ENCODE measurements at regions not wholly inside any gene's neighbourhood (a gene's known extent, or its start where the extent isn't known, plus 50 kb on each side); places are given as distances from the start of the nearest gene placed in this dataset.

DNA sequence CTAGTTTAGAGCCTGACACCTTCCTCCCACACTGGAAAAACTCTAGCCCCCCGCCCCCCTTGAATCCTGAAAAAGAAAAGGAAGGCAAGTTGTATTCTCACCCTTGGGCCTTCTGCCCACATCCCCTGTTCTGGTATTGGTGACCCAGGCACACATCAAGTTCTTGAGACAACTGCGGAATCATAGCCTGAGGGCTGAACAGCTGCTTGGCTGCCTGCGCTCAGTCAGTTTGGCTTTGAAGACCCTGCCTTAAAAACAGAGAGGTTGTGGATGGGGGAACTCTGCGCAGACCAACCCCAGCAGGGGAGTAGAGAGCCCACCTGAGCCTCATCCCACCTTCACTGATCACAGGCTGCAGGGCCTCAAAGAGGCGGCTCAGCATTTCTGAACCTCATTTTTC, 229.2 kb downstream of the ANAPC1 start:
- Mint-ChIP-seq H3K4me1 (peaks cover 0 to 5% (median 0%) of the 10 kb centered on the region in 3 donors), H3K36me3 (no peaks in the 10 kb centered on the region), H3K9me3 (no peaks in the 10 kb centered on the region), H3K27ac (no peak overlapping the region), H3K4me3 (no peak overlapping the region), H3K27me3 (peaks cover 4% of the 10 kb centered on the region)

DNA sequence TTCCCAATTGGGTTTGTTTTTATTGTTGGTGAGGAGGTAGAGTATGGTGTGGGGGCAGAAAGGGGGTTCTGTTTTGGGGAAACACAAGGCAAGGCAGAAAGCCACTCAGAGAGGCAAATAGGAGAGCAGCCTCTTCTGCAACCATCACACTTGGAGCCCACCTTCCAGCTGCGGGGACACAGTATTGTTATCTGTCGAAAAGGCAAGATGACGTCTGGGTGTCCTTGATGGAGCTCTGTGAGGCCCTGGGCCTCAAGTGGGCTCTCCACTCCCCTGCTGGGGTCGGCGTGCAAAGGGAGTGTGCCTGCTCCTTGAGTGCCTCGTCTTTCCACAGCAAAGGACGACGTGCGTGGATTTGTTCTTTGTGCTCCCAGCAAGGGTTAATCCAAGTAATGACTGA, 227.6 kb downstream of the ANAPC1 start:
- no peaks in the 10 kb centered on the region for H3K36me3 Mint-ChIP-seq
- H3K4me3 Mint-ChIP-seq = no peak overlapping the region
- H3K27me3 Mint-ChIP-seq = peaks cover 4% of the 10 kb centered on the region
- H3K4me1 Mint-ChIP-seq = peaks cover 0 to 5% (median 0%) of the 10 kb centered on the region in 3 donors
- peaks cover 0 to 2% (median 0%) of the 10 kb centered on the region in 3 donors for H3K9me3 Mint-ChIP-seq
- no peak overlapping the region for H3K27ac Mint-ChIP-seq

DNA sequence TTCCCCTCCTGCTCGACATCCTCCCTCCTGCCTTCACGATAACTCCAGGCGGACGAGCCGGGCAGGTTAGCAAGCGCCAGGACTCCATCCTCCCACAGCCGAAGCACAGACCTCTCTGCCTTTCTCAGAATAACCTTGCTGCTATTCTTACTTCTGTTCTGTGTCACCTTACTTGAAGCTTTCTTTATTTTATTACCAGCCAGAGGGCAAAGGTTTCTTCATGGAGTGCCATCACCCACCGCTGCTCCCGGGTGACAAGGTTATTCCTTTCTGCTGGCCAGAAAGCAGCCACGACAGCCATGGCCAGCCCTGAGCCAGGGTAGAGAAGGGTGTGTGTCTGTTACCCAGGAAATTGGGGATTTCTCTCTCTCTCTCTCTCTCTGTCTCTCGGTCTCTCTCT, 227.1 kb downstream of the ANAPC1 start:
- Mint-ChIP-seq H3K27me3 (peaks cover 4% of the 10 kb centered on the region), H3K9me3 (peaks cover 0 to 2% (median 0%) of the 10 kb centered on the region in 3 donors), H3K36me3 (no peaks in the 10 kb centered on the region), H3K4me1 (peaks cover 0 to 5% (median 0%) of the 10 kb centered on the region in 3 donors), H3K4me3 (no peak overlapping the region), H3K27ac (no peak overlapping the region)

DNA sequence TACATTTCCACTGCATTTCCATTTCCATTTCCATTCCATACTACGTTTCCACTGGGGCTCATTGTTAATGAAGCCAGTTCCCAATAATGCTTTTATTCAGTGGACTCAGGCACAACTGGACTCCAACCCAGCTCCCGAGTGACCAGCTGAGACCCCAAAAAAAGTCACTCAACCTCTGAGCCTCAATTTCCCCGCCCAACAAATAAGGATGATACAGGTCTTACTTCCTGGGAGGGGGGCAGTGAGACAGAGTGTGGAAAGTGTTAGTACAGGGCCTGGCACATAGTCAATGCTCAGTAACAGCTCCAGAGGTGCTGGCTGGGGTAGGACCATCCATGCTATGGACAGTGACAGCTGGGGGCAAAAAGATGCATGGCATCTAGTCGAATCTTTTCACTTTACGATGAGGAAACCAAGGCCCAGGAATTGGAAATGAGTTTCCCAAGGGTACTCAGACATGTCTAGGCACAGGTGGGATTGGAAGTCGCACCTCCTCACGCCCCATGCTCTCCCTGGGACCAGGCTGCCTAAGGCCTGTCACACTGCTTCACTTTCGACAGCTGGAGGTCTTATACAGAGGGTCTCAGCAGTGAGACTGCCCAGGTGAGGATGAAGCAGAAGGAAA, 226.5 kb downstream of the ANAPC1 start:
- peaks cover 4% of the 10 kb centered on the region for H3K27me3 Mint-ChIP-seq
- H3K4me1 Mint-ChIP-seq = peaks cover 0 to 5% (median 0%) of the 10 kb centered on the region in 3 donors
- H3K4me3 Mint-ChIP-seq = no peak overlapping the region
- peaks cover 0 to 2% (median 0%) of the 10 kb centered on the region in 3 donors for H3K9me3 Mint-ChIP-seq
- no peaks in the 10 kb centered on the region for H3K36me3 Mint-ChIP-seq
- no peak overlapping the region for H3K27ac Mint-ChIP-seq

DNA sequence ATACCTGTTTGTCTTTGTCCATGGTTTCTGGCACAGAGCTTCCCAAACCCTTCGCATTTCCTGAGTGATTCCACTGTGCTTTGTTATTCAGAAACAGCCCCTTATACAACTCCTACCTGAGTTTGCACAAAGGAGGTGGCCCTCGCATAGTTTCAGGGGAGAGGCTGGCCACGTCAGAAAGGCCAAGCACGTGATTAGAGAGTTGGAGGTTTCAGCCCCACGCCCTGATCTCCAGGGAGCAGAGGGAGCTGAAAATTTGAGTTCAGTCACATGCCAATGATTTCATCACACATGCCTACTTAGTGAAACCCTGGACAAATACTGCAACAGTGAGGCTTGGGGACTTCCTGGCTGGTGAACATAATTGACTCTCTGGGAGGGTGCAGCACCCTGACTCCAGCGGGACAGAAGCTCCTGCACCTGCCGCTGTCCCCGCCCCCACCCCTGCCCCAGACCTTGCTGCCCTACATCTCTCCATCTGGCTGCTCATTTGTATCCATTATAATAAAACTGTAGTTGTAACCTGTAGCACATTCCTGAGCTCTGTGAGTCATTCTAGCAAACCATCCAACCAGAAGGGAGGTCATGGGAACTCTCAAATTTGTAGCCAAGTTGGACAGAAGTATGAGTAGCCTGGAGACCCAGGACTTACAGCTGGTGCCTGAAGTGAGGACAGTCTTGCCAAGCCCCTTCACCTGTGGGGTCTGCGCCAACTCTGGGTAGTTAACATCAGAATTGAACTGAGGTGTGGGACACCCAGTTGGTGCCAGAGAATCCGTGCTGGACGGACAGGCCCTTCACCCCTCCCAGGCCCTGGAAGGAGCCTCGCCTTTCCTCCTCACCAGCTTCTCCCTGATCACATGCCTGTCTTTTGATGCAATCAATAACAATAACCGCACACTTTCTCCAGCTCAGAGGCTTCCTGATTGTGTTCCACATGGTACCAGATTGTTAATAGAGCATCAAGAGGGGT, 224.3 kb downstream of the ANAPC1 start:
- no peak overlapping the region for H3K4me3 Mint-ChIP-seq
- peak overlapping the region in 1 of 3 donors; percentile 43 for H3K27ac Mint-ChIP-seq
- peaks cover 0 to 5% (median 5%) of the 10 kb centered on the region in 3 donors for H3K4me1 Mint-ChIP-seq
- H3K27me3 Mint-ChIP-seq = peaks cover 4% of the 10 kb centered on the region
- peaks cover 0 to 2% (median 0%) of the 10 kb centered on the region in 3 donors for H3K9me3 Mint-ChIP-seq
- H3K36me3 Mint-ChIP-seq = no peaks in the 10 kb centered on the region

DNA sequence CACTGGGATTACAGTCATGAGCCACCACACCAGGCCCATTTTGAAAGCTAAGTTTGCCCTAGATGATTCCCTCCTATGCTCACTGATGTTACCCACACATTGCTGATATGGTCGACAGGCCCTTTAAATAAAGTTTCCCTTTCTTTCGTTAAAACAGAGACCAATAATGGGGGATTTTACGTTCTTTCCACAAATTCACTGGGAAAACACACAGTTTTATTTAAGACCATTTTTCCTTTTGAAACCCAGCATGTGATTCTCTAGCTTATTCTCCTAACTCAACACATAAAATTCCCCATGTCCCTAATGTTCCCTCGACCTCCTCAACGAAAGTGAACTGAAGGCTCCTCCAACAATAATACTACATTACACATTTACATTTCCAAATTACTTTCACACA, 223.2 kb downstream of the ANAPC1 start:
- no peak overlapping the region for H3K27ac Mint-ChIP-seq
- peaks cover 4% of the 10 kb centered on the region for H3K27me3 Mint-ChIP-seq
- peaks cover 0 to 5% (median 5%) of the 10 kb centered on the region in 3 donors for H3K4me1 Mint-ChIP-seq
- no peak overlapping the region for H3K4me3 Mint-ChIP-seq
- peaks cover 0 to 2% (median 0%) of the 10 kb centered on the region in 3 donors for H3K9me3 Mint-ChIP-seq
- H3K36me3 Mint-ChIP-seq = no peaks in the 10 kb centered on the region

DNA sequence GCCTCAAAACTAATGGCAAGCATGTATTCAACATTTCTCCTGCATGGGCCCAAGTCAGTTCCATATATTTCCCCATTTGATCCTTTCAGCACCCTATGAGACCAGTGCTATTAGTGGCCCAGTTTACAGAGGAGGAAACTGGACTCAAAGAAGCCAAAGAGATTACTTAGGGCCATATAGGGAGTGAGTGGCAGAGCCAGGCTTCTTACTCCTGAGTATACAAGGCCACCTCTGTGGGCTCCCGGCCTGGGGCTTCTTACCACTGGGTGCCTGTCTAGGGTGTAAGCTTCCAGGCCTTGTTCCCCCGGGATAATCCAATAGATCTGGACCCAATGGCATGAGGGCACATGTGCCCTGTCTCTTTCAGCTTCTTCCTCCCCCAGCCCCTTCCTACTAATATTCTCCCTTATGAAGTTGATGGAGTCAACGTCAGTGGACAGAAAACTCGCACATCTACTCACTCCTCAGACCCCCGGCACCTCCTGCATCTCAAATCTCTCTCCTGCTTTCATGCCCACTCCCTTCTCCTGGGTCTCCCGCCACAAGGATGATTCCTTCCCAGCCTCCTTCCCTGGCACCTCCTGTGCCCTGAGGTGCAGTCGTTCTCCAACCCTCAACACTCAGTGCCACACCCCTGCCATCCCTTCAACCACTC, 222.6 kb downstream of the ANAPC1 start:
- H3K9me3 Mint-ChIP-seq = peaks cover 0 to 2% (median 0%) of the 10 kb centered on the region in 3 donors
- H3K27ac Mint-ChIP-seq = no peak overlapping the region
- H3K4me3 Mint-ChIP-seq = no peak overlapping the region
- H3K27me3 Mint-ChIP-seq = peaks cover 4% of the 10 kb centered on the region
- peaks cover 0 to 5% (median 5%) of the 10 kb centered on the region in 3 donors for H3K4me1 Mint-ChIP-seq
- H3K36me3 Mint-ChIP-seq = no peaks in the 10 kb centered on the region

DNA sequence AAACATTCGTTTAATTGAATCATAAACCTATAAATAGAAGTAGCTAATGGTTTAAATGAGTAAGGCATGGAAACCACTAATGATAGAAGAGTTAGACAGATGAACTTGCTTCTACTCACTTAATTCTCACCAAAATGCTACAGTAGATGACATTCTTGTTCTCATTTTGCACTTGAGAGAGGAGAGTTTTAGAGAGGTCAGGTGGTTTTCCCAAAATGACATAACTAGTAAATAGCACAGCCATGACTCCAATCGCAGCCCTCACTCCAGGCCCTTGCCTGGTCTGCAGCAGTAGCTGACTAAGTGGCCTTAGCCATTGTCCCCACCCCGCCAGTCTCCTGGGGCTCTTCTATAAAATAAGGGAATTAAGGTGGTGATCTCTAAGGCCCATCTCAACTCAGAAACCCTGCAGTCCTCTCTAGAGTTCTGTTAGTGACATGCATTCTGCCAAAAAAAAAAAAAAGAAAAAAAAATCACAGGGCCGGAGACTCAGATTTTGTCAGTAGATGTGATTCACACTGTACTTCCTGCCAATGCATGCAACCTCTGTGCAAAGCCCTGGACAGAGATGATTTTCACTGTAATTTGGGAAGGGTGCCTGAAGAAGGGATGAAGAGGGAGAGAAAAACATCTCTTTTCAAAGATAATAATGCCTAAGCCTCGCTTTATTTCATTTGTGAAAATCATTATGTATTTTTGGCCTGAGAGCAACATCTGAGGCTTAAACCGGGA, 221.8 kb downstream of the ANAPC1 start:
- no peak overlapping the region for H3K4me3 Mint-ChIP-seq
- H3K4me1 Mint-ChIP-seq = peaks cover 0 to 5% (median 5%) of the 10 kb centered on the region in 3 donors
- H3K27me3 Mint-ChIP-seq = peaks cover 2% of the 10 kb centered on the region
- no peaks in the 10 kb centered on the region for H3K36me3 Mint-ChIP-seq
- H3K9me3 Mint-ChIP-seq = peaks cover 0 to 2% (median 0%) of the 10 kb centered on the region in 3 donors
- no peak overlapping the region for H3K27ac Mint-ChIP-seq

DNA sequence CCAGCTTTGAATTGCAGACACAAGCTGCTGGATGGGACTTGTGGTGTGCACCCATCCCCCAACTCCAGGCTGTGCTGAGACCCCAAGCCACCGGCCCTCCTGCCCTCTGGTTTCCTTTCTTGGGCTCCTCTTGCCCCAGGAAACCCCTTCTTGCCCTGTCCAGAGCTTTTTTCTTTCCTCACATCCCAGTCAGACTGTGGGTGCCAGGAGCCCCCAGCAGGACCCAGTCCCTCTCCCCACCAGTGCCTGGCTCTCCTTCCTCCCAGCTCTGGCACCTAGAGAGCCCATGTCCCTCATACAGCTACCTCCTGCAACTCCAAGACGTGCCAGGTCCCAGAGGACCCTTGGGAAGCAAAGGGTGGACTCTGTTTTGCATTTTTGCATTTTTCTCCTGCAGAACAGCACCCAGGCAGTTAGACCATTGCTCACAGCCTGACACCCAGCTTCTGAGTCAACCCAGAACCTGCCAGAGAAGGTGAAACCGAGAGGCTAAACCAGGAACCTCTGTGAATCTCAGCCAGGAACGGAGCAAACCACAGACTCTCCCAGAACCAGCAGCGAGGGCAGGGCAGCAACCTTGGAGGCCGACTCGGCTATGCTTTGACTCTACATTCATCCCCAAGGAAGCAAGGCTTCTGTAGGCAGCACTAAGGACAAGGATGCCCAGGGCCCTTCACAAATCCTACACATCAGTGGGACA, 221.1 kb downstream of the ANAPC1 start:
- H3K27me3 Mint-ChIP-seq = no peaks in the 10 kb centered on the region
- peaks cover 0 to 5% (median 5%) of the 10 kb centered on the region in 3 donors for H3K4me1 Mint-ChIP-seq
- H3K4me3 Mint-ChIP-seq = no peak overlapping the region
- no peaks in the 10 kb centered on the region for H3K36me3 Mint-ChIP-seq
- peaks cover 0 to 2% (median 0%) of the 10 kb centered on the region in 3 donors for H3K9me3 Mint-ChIP-seq
- H3K27ac Mint-ChIP-seq = no peak overlapping the region

DNA sequence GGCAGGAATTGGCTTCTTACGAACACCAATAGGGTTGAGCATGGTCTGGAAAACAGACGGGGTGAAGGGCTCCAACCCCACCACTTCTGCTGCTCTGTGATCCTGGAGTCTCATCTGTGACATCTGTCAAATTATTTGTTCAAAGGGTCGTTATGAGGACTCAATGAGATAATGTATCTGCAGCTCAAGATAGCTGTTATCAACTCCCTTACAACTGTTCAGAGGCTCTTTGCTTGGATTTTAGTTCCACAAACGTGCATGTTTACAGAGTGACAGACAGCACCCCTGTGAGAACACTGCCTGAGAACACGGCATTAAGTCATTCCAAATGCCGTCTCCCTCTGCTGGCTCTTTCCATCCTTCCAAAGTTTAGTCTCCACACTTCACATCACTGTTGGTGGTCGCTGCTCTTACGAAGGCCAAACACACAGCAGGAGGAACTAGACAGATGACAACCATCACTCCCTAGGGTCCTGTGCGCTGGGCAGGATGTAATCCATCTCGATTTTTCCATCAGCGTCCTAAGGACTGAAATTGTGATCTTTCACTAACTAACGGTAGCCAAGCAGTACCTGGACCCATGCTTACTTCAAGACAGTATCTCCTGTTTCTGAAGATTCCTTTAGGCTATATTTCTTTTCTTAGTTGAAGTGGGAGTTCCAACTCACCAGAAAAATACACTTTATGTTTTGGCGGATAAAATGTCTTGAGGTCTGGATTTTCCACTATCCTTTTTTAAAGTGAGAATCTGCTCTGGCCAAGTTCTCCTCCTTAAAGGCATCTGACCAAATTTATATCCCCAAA, 220.3 kb downstream of the ANAPC1 start:
- Mint-ChIP-seq H3K27me3 (peaks cover under 1% of the 10 kb centered on the region), H3K9me3 (peaks cover 0 to 3% (median 2%) of the 10 kb centered on the region in 3 donors), H3K36me3 (no peaks in the 10 kb centered on the region), H3K4me1 (peaks cover 0 to 5% (median 5%) of the 10 kb centered on the region in 3 donors), H3K27ac (no peak overlapping the region), H3K4me3 (no peak overlapping the region)

DNA sequence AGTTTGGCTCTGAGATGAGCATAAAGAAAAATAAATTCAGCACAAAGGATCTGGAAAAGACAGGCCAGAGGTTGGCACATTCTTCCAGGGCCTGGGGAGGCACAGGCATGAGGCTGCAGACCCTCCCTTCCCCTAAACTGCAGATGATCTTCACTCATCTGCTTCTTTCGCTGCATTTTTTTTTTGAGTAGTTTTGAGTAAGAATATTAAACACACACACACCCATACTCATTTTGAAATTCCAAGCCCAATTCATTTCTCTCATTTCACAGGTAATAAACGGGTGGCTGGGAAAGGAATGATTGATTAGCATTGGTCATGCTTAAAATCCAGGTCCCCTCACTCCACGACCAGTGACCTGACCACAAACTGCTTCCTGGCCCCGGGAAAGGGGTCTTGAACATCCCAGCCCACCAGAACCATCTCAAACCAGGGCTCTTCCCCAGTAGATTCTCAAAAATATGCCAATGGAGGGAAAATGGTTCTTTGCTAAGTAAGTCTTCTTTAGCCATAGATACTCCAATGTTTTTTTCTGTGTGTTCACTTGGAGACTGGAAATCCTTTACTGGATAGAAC, 219.6 kb downstream of the ANAPC1 start:
- Mint-ChIP-seq H3K27me3 (peaks cover 1% of the 10 kb centered on the region), H3K4me1 (peaks cover 0 to 5% (median 0%) of the 10 kb centered on the region in 3 donors), H3K36me3 (no peaks in the 10 kb centered on the region), H3K9me3 (peaks cover 0 to 3% (median 2%) of the 10 kb centered on the region in 3 donors), H3K27ac (no peak overlapping the region), H3K4me3 (no peak overlapping the region)

DNA sequence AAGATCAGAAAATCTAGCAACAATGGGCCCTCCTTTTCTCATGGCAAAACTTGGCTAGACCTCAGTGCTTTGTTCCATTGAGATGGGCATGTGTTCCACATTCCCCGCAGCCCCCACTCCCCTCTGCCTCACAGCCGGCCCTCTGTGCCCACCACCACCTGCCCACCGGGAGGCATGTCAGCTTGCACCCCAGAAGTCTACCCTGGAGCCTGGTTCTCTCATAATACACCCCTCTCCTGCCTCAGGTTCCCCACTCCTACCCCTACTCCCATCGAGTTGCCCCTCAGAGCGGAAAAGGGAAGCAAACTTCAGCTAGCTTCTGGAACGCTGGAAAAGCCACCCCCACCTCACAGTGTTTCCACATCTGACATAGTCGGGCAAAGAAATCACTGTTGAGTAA, 219.0 kb downstream of the ANAPC1 start:
- H3K27me3 Mint-ChIP-seq = peaks cover 1% of the 10 kb centered on the region
- no peak overlapping the region for H3K27ac Mint-ChIP-seq
- H3K9me3 Mint-ChIP-seq = peaks cover 0 to 3% (median 2%) of the 10 kb centered on the region in 3 donors
- H3K4me1 Mint-ChIP-seq = peaks cover 0 to 5% (median 0%) of the 10 kb centered on the region in 3 donors
- H3K4me3 Mint-ChIP-seq = no peak overlapping the region
- H3K36me3 Mint-ChIP-seq = no peaks in the 10 kb centered on the region

DNA sequence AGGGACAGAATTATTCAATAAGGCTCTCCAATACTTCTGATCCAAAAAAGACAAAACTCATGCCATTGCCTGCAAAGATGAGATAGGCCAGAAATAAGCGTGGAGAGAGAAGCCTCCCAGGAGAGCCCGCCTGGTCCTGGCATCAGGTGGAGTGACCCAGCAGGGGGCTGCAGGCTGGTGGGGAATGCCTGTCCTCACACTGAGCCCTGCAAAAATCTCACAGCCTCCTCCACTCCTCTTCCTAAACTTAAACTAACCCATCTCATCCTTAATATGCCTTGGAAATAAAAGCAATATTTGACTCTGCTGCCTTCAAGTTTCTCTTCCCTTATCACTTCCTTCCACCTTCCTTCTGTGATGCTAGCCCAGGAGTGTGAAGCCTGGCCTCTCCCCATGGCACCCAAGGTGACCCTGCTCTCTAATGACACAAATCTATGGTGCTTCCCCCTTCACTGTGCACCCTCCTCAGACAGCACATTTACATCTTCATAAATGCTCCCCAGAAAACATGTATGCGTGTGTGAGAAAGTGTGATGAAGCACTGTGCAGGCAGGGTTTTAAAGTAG, 218.4 kb downstream of the ANAPC1 start:
- no peaks in the 10 kb centered on the region for H3K36me3 Mint-ChIP-seq
- H3K4me1 Mint-ChIP-seq = peaks cover 0 to 5% (median 0%) of the 10 kb centered on the region in 3 donors
- H3K4me3 Mint-ChIP-seq = no peak overlapping the region
- H3K27me3 Mint-ChIP-seq = peaks cover 1% of the 10 kb centered on the region
- H3K27ac Mint-ChIP-seq = no peak overlapping the region
- peaks cover 0 to 3% (median 2%) of the 10 kb centered on the region in 3 donors for H3K9me3 Mint-ChIP-seq

Data from IgD-negative memory B cell (primary cell).